H1 (cell line): ENCODE measurements at regions not wholly inside any gene's neighbourhood (a gene's known extent, or its start where the extent isn't known, plus 50 kb on each side); places are given as distances from the start of the nearest gene placed in this dataset.

Source experiments
- CTCF ChIA-PET: fragments of 300-600 bp; sonication (Branson Sonifier 250); formaldehyde crosslinking; loops from one replicate; lab custom pipeline; 2021; ENCODE audit not compliant: partially characterized antibody; lab: Charles Lee
- POLR2A ChIA-PET: fragments of 300-600 bp; sonication (Branson Sonifier 250); formaldehyde crosslinking; loops from one replicate; lab custom pipeline; 2021; ENCODE audit warnings: inconsistent platforms; ENCODE audit not compliant: partially characterized antibody; lab: Charles Lee
- DNase-seq, 2 experiments: peaks; one replicate each; pipeline versions ENCODE4 v3.0.0 to v3.0.0-alpha.2; 2010 to 2022; ENCODE audit warnings: low spot score in 2 of 2, low read depth in 1 of 2, mixed read lengths in 1 of 2
- FAIRE-seq: peaks from 2 replicates; lab custom pipeline; 2011; peaks lifted over from hg19 to GRCh38; lab: Jason Lieb, UNC
- H2AFZ ChIP-seq: 2 replicates; pipeline ENCODE4 v1.8.1; 2012; ENCODE audit warnings: low read length, inconsistent platforms
- H2AK5ac ChIP-seq: 2 replicates; pipeline ENCODE4 v1.6.1; 2013; ENCODE audit warnings: low read depth, low read length
- H2BK120ac ChIP-seq: replicated peaks from 2 replicates; pipeline ENCODE3; 2013; ENCODE audit warnings: low read depth, low read length, inconsistent platforms
- H2BK12ac ChIP-seq: 2 replicates; pipeline ENCODE4 v1.6.1; 2013; ENCODE audit warnings: low read depth, low read length
- H2BK15ac ChIP-seq: 2 replicates; pipeline ENCODE4 v1.6.1; 2013; ENCODE audit warnings: low read length
- H2BK20ac ChIP-seq: 2 replicates; pipeline ENCODE4 v1.6.1; 2013; ENCODE audit warnings: low read length
- H2BK5ac ChIP-seq: 2 replicates; pipeline ENCODE4 v1.6.1; 2013; ENCODE audit warnings: low read depth, low read length
- H3K14ac ChIP-seq: 2 replicates; pipeline ENCODE4 v1.6.1; 2013; ENCODE audit warnings: inconsistent platforms; ENCODE audit not compliant: insufficient read length
- H3K18ac ChIP-seq: 2 replicates; pipeline ENCODE4 v1.6.1; 2013; ENCODE audit warnings: low read length; ENCODE audit errors: extremely low read depth
- H3K23ac ChIP-seq: 2 replicates; pipeline ENCODE4 v1.6.1; 2013; ENCODE audit warnings: inconsistent platforms; ENCODE audit not compliant: insufficient read length
- H3K23me2 ChIP-seq: 2 replicates; pipeline ENCODE4 v1.6.1; 2013; ENCODE audit warnings: low read depth, low read length
- H3K27ac ChIP-seq: 2 replicates; pipeline ENCODE4 v1.6.1; 2011; ENCODE audit warnings: low read depth, low read length, inconsistent platforms
- H3K27me3 ChIP-seq, 4 experiments: replicated peaks in 1 of 4; 1 replicate in 1 of 4; 2 replicates in 3 of 4; pipeline versions ENCODE4 v1.6.1 to v1.8.1; 2011 to 2013; ENCODE audit warnings: low read length in 3 of 4, mild to moderate bottlenecking in 3 of 4, inconsistent platforms in 2 of 4, mixed read lengths in 2 of 4, moderate library complexity in 1 of 4; ENCODE audit not compliant: control insufficient read depth in 3 of 4, insufficient read depth in 3 of 4; ENCODE audit errors: extremely low read depth in 1 of 4
- H3K36me3 ChIP-seq, 4 experiments: 2 replicates each; pipeline versions ENCODE4 v1.6.1 to v1.8.1; 2011 to 2013; ENCODE audit warnings: mild to moderate bottlenecking in 4 of 4, low read length in 3 of 4, moderate library complexity in 2 of 4, control low read depth in 1 of 4, inconsistent platforms in 1 of 4; ENCODE audit not compliant: insufficient read depth in 4 of 4, control insufficient read depth in 2 of 4
- H3K4ac ChIP-seq: replicated peaks from 2 replicates; pipeline ENCODE3; 2013; ENCODE audit warnings: low read length, low read depth, mixed read lengths, inconsistent platforms; ENCODE audit not compliant: insufficient read length
- H3K4me1 ChIP-seq, 4 experiments: replicated peaks in 1 of 4; 1 replicate in 1 of 4; 2 replicates in 3 of 4; pipeline versions ENCODE4 v1.6.1 to v1.8.1; 2011 to 2013; ENCODE audit warnings: low read length in 3 of 4, inconsistent platforms in 2 of 4, mixed read lengths in 1 of 4; ENCODE audit not compliant: insufficient read depth in 4 of 4, control insufficient read depth in 3 of 4
- H3K4me2 ChIP-seq, 2 experiments: 2 replicates each; pipeline versions ENCODE4 v1.6.1 to v1.8.1; 2011 to 2013; ENCODE audit warnings: low read depth in 2 of 2, low read length in 2 of 2, control low read depth in 1 of 2, inconsistent platforms in 1 of 2, mild to moderate bottlenecking in 1 of 2; ENCODE audit not compliant: insufficient read depth in 1 of 2
- H3K4me3 ChIP-seq, 4 experiments: fragments of 200-600, 300-600 bp in 1 of 4; sonication (generic), shearing (Covaris generic), sonication (Bioruptor Twin) in 1 of 4; 2 replicates each; pipeline versions ENCODE4 v1.5.1 to v1.8.1; 2011 to 2016; ENCODE audit warnings: low read length in 4 of 4, low read depth in 3 of 4, control low read depth in 2 of 4, inconsistent platforms in 2 of 4, mild to moderate bottlenecking in 2 of 4, mixed read lengths in 1 of 4, moderate library complexity in 1 of 4; ENCODE audit not compliant: insufficient read depth in 2 of 4; ENCODE audit errors: extremely low read depth in 1 of 4
- H3K56ac ChIP-seq: replicated peaks from 2 replicates; pipeline ENCODE3; 2013; ENCODE audit warnings: low read depth, mild to moderate bottlenecking, mixed read lengths, low read length, inconsistent platforms; ENCODE audit not compliant: insufficient read length
- H3K79me1 ChIP-seq: 2 replicates; pipeline ENCODE4 v1.6.1; 2013; ENCODE audit warnings: low read depth, low read length, control low read depth
- H3K79me2 ChIP-seq, 2 experiments: 2 replicates each; pipeline versions ENCODE4 v1.6.1 to v1.8.1; 2012 to 2013; ENCODE audit warnings: low read length in 2 of 2, mild to moderate bottlenecking in 2 of 2, inconsistent platforms in 1 of 2; ENCODE audit not compliant: insufficient read depth in 2 of 2, control insufficient read depth in 1 of 2
- H3K9ac ChIP-seq, 4 experiments: replicated peaks in 1 of 4; 1 replicate in 1 of 4; 2 replicates in 3 of 4; pipeline versions ENCODE4 v1.6.1 to v1.8.1; 2011 to 2013; ENCODE audit warnings: low read depth in 3 of 4, low read length in 3 of 4, control low read depth in 2 of 4, mild to moderate bottlenecking in 2 of 4, moderate library complexity in 2 of 4, inconsistent platforms in 1 of 4; ENCODE audit errors: extremely low read depth in 1 of 4
- H3K9me3 ChIP-seq, 2 experiments: 2 replicates each; pipeline versions ENCODE4 v1.6.1 to v1.8.1; 2012 to 2013; ENCODE audit warnings: mild to moderate bottlenecking in 2 of 2, moderate library complexity in 2 of 2, control low read depth in 1 of 2, inconsistent platforms in 1 of 2, low read depth in 1 of 2, low read length in 1 of 2, mixed read lengths in 1 of 2; ENCODE audit not compliant: insufficient read depth in 2 of 2
- H4K20me1 ChIP-seq, 2 experiments: replicated peaks in 1 of 2; 2 replicates each; pipeline versions ENCODE3 to v1.8.1; 2011 to 2013; ENCODE audit warnings: inconsistent platforms in 2 of 2, low read length in 2 of 2, mild to moderate bottlenecking in 1 of 2; ENCODE audit not compliant: insufficient read depth in 2 of 2, control insufficient read depth in 1 of 2
- H4K5ac ChIP-seq: 2 replicates; pipeline ENCODE4 v1.6.1; 2013; ENCODE audit warnings: low read length, low read depth, mixed read lengths, inconsistent platforms; ENCODE audit not compliant: insufficient read length
- H4K8ac ChIP-seq: 2 replicates; pipeline ENCODE4 v1.8.0; 2013; ENCODE audit warnings: mild to moderate bottlenecking, moderate library complexity, low read length, inconsistent platforms; ENCODE audit not compliant: insufficient read depth; ENCODE audit errors: extremely low read depth
- H4K91ac ChIP-seq: replicated peaks from 2 replicates; pipeline ENCODE3; 2013; ENCODE audit warnings: low read length, mixed read lengths, inconsistent platforms; ENCODE audit not compliant: insufficient read length
- CHD2 ChIP-seq: IDR thresholded peaks from 2 replicates; pipeline ENCODE4 v1.6.1; 2012; ENCODE audit warnings: low read length, improper control_type of control experiment
- EGR1 ChIP-seq: IDR thresholded peaks from 2 replicates; pipeline ENCODE4 v1.6.1; 2011; ENCODE audit warnings: low read depth, low read length, borderline replicate concordance
- GABPA ChIP-seq: IDR thresholded peaks from 2 replicates; pipeline ENCODE4 v1.6.1; 2011; ENCODE audit warnings: mild to moderate bottlenecking, low read length, moderate library complexity, borderline replicate concordance; ENCODE audit not compliant: insufficient read depth
- JUN ChIP-seq: IDR thresholded peaks from 2 replicates; pipeline ENCODE4 v1.6.1; 2011; ENCODE audit warnings: low read depth, mild to moderate bottlenecking, improper control_type of control experiment, low read length
- KDM5A ChIP-seq: fragments of 200-600 bp; IDR thresholded peaks from 2 replicates; pipeline ENCODE4 v1.7.1; 2012; ENCODE audit warnings: mild to moderate bottlenecking, low read length, inconsistent platforms, mixed read lengths
- RBBP5 ChIP-seq: IDR thresholded peaks from 2 replicates; pipeline ENCODE4 v1.7.1; 2012; ENCODE audit warnings: low read depth, mild to moderate bottlenecking, inconsistent platforms, low read length, moderate library complexity, borderline replicate concordance
- RXRA ChIP-seq: IDR thresholded peaks from 2 replicates; pipeline ENCODE4 v1.6.1; 2011; ENCODE audit warnings: low read depth, mild to moderate bottlenecking, low read length, moderate library complexity; ENCODE audit not compliant: insufficient read depth
- SIX5 ChIP-seq: IDR thresholded peaks from 2 replicates; pipeline ENCODE4 v1.6.1; 2011; ENCODE audit warnings: mild to moderate bottlenecking, low read depth, low read length
- SP4 ChIP-seq: IDR thresholded peaks from 2 replicates; pipeline ENCODE4 v1.6.1; 2012; ENCODE audit warnings: low read length, inconsistent platforms
- SRF ChIP-seq: IDR thresholded peaks from 2 replicates; pipeline ENCODE4 v1.6.1; 2011; ENCODE audit warnings: mild to moderate bottlenecking, low read depth, low read length, moderate library complexity
- TAF7 ChIP-seq: optimal IDR thresholded peaks from 2 replicates; pipeline ENCODE3; 2011; ENCODE audit warnings: low read depth, mild to moderate bottlenecking, inconsistent platforms, low read length, moderate library complexity, borderline replicate concordance
- TEAD4 ChIP-seq: IDR thresholded peaks from 2 replicates; pipeline ENCODE4 v1.6.1; 2012; ENCODE audit warnings: low read depth, low read length, inconsistent platforms, mixed read lengths
- WGBS, 2 experiments: shearing (Covaris generic) in 1 of 2; methylation state at CpG; one replicate each; pipeline versions ENCODE4 v1.1.6 to v1.1.7; 2013 to 2015; ENCODE audit warnings: low lambda C conversion rate in 2 of 2, mixed read lengths in 2 of 2, inconsistent platforms in 1 of 2, low coverage in 1 of 2, missing lambda C conversion rate in 1 of 2; ENCODE audit not compliant: insufficient replicate concordance in 2 of 2, insufficient coverage in 1 of 2, insufficient read length in 1 of 2; ENCODE audit errors: extremely low coverage in 1 of 2, missing lambda C conversion rate in 1 of 2; 5-methylcytosine and 5-hydroxymethylcytosine counted together
- TF ChIP-seq, protein P1 (sequence below): IDR thresholded peaks from 2 replicates; pipeline ENCODE4 v1.6.1; 2012; ENCODE audit warnings: inconsistent platforms
- TF ChIP-seq, protein P2 (sequence below): IDR thresholded peaks from 2 replicates; pipeline ENCODE4 v1.6.1; 2011; ENCODE audit warnings: low read depth, mild to moderate bottlenecking, low read length; ENCODE audit not compliant: insufficient read depth

- Histone ChIP-seq H4K20me1 (no peaks in the 10 kb centered on the region), H2BK15ac (no peak overlapping the region), H4K8ac (no peak overlapping the region), H3K23ac (no peak overlapping the region), H2BK120ac (no peak overlapping the region), H3K14ac (no peak overlapping the region), H3K18ac (no peak overlapping the region), H3K56ac (no peak overlapping the region), H3K27me3 (no peaks in the 10 kb centered on the region), H3K79me2 (no peaks in the 10 kb centered on the region), H2BK20ac (no peak overlapping the region), H4K91ac (no peak overlapping the region), H2BK5ac (no peak overlapping the region), H3K9me3 (peaks cover 3% of the 10 kb centered on the region in 2 experiments; a peak in 1 of 4 replicates), H3K36me3 (no peaks in the 10 kb centered on the region), H3K79me1 (no peaks in the 10 kb centered on the region), H3K9ac (no peak overlapping the region), H3K4me1 (no peaks in the 10 kb centered on the region), H3K23me2 (no peaks in the 10 kb centered on the region), H2AK5ac (no peak overlapping the region), H3K4me2 (no peak overlapping the region), H2BK12ac (no peak overlapping the region), H3K4ac (no peak overlapping the region), H2AFZ (no peak overlapping the region), H4K5ac (no peak overlapping the region), H3K27ac (no peak overlapping the region), H3K4me3 (no peak overlapping the region)
- POLR2A ChIA-PET = no interaction called here
- 98% methylated on average over 2 of the region's 2 CpGs; no CpG with 5 or more reads in 1 of the 2 experiments for WGBS, 2 experiments
- FAIRE-seq (no peak), DNase-seq (no peak)
- CTCF ChIA-PET = no interaction called here
- TF ChIP-seq, protein P1, sequence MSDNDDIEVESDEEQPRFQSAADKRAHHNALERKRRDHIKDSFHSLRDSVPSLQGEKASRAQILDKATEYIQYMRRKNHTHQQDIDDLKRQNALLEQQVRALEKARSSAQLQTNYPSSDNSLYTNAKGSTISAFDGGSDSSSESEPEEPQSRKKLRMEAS = no peak
- TF ChIP-seq SRF (no peak), TEAD4 (no peak), CHD2 (no peak), SP4 (no peak), SIX5 (no peak), EGR1 (no peak), GABPA (no peak), RBBP5 (no peak), RXRA (no peak), TAF7 (no peak), JUN (no peak), KDM5A (no peak)
- TF ChIP-seq, protein P2, sequence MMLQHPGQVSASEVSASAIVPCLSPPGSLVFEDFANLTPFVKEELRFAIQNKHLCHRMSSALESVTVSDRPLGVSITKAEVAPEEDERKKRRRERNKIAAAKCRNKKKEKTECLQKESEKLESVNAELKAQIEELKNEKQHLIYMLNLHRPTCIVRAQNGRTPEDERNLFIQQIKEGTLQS = no peak
Measured at GRCh38 chr2:217199255-217199630, 339.4 kb upstream of the TNP1 start.
